ENCODE measurements at regions not wholly inside any gene's neighbourhood (a gene's known extent, or its start where the extent isn't known, plus 50 kb on each side); places are given as distances from the start of the nearest gene placed in this dataset.

DNA sequence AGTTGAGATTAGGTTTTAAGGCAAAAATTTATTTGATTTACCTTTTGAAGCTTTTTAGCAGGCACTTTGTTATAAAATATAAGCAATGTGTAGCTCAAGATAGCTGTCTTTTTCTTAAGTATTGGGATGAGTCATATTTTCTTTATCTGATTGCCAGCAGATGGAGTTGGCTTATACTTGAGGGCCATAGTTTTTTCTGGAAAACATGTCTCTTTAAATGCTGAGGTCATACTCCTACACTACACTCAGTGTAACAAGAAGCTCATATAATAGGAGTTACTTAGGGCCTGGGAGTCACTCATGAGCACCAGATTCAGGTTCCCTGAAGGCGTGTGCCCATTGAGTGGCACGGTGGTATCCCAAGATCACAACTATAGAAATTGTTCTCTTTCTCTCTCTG lies 579.8 kb downstream of the EDEM1 start:
- TF ChIP-seq, protein P1, sequence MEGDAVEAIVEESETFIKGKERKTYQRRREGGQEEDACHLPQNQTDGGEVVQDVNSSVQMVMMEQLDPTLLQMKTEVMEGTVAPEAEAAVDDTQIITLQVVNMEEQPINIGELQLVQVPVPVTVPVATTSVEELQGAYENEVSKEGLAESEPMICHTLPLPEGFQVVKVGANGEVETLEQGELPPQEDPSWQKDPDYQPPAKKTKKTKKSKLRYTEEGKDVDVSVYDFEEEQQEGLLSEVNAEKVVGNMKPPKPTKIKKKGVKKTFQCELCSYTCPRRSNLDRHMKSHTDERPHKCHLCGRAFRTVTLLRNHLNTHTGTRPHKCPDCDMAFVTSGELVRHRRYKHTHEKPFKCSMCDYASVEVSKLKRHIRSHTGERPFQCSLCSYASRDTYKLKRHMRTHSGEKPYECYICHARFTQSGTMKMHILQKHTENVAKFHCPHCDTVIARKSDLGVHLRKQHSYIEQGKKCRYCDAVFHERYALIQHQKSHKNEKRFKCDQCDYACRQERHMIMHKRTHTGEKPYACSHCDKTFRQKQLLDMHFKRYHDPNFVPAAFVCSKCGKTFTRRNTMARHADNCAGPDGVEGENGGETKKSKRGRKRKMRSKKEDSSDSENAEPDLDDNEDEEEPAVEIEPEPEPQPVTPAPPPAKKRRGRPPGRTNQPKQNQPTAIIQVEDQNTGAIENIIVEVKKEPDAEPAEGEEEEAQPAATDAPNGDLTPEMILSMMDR (conservative IDR thresholded peaks at IDR 0.05), result no peak
- no peak for TF ChIP-seq EZH2 (IDR thresholded peaks at IDR 0.05; ENCODE audit: low read depth)
